8988T (cell line): ENCODE measurements at regions not wholly inside any gene's neighbourhood (a gene's known extent, or its start where the extent isn't known, plus 50 kb on each side); places are given as distances from the start of the nearest gene placed in this dataset.

Source experiments
- DNase-seq: peaks from one replicate; pipeline ENCODE4 v3.0.0; 2011

GRCh38 chr6:167524261-167525111, 199.6 kb downstream of the TTLL2 start:
- no peak for DNase-seq

GRCh38 chr6:167525774-167526173, 200.9 kb downstream of the TTLL2 start:
- DNase-seq, result no peak

GRCh38 chr6:167526465-167527368, 201.8 kb downstream of the TTLL2 start:
- no peak for DNase-seq

- DNase-seq, result no peak
These were observed 203.4 kb downstream of the TTLL2 start for GRCh38 chr6:167528239-167528638.

GRCh38 chr6:167528976-167529375, 204.1 kb downstream of the TTLL2 start:
- DNase-seq, result no peak

- no peak for DNase-seq
These were observed 204.8 kb downstream of the TTLL2 start for GRCh38 chr6:167529444-167530335.

- DNase-seq, result no peak
These were observed 206.1 kb downstream of the TTLL2 start for GRCh38 chr6:167530951-167531350.

GRCh38 chr6:167532410-167533288, 207.8 kb downstream of the TTLL2 start:
- no peak for DNase-seq

- DNase-seq, result no peak
These were observed 209.0 kb downstream of the TTLL2 start for GRCh38 chr6:167533851-167534250.

GRCh38 chr6:167537816-167538215, 212.9 kb downstream of the TTLL2 start:
- DNase-seq, result no peak

GRCh38 chr6:167538746-167539145, 213.9 kb downstream of the TTLL2 start:
- no peak for DNase-seq

GRCh38 chr6:167540796-167541195, 215.9 kb downstream of the TTLL2 start:
- no peak for DNase-seq

GRCh38 chr6:167541544-167541943, 216.7 kb downstream of the TTLL2 start:
- DNase-seq, result no peak

GRCh38 chr6:167543602-167544497, 219.0 kb downstream of the TTLL2 start:
- no peak for DNase-seq

- no peak for DNase-seq
These were observed 221.9 kb downstream of the TTLL2 start for GRCh38 chr6:167546611-167547327.

GRCh38 chr6:167547328-167547692, 222.4 kb downstream of the TTLL2 start:
- DNase-seq, result no peak

- no peak for DNase-seq
These were observed 222.9 kb downstream of the TTLL2 start for GRCh38 chr6:167547751-167548150.

- no peak for DNase-seq
These were observed 223.6 kb downstream of the TTLL2 start for GRCh38 chr6:167548451-167548850.

GRCh38 chr6:167549213-167549612, 224.3 kb downstream of the TTLL2 start:
- no peak for DNase-seq
